H54 (cell line): ENCODE measurements at regions not wholly inside any gene's neighbourhood (a gene's known extent, or its start where the extent isn't known, plus 50 kb on each side); places are given as distances from the start of the nearest gene placed in this dataset.
A peak's percentile ranks its signal among the peaks of the same experiment; 100 is the strongest.

Experiments
- DNase-seq: peaks from one replicate; pipeline ENCODE4 v3.0.0; 2011; ENCODE audit warnings: low spot score, mixed read lengths; ENCODE audit not compliant: insufficient read length
- FAIRE-seq: peaks from 3 replicates; lab custom pipeline; 2011; peaks lifted over from hg19 to GRCh38; lab: Jason Lieb, UNC
- POLR2A ChIP-seq: IDR thresholded peaks from 2 replicates; pipeline ENCODE4 v1.6.1; 2011; ENCODE audit warnings: low read depth, mild to moderate bottlenecking, low read length

DNA sequence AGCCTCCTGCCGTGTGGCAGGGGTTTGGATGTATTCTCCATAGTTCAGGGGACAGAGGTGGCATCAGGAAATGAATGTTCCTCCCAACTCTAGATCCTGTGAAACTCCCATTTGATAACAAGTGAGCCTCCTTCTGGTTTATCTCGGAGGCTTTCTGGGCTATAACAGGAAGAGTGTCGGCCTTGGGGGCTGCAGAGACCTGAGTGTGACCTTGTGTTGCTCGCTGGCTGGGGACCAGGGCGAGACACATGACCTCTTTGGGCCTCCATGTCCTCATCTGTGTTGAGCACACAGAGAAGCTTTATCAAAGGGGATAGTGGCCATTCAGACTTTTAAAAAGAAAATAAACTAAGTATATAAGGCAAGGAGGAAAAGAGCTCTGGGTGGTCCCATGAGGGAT is 78.0 kb upstream of the SMNDC1 start:
- DNase-seq (no peak), FAIRE-seq (no peak)
- TF ChIP-seq POLR2A, result no peak

DNA sequence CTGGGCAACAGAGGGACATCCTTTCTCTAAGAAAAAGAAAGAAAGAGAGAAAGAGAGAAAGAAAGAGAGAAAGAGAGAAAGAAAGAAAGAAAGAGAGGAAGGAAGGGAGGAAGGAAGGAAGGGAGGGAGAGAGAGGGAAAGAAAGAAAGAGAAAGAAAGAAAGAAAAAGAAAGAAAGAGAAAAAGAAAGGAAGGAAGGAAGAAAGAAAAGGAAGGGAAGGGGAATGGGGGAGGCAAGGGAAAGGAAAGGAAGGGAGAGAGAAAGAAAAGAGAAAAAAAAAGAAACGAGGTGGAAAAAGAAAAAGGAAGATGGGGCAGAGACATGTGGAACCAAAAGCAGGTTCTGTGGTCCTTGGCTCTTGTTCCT is 82.9 kb upstream of the SMNDC1 start:
- DNase-seq (no peak), FAIRE-seq (no peak)
- TF ChIP-seq POLR2A, result no peak

DNA sequence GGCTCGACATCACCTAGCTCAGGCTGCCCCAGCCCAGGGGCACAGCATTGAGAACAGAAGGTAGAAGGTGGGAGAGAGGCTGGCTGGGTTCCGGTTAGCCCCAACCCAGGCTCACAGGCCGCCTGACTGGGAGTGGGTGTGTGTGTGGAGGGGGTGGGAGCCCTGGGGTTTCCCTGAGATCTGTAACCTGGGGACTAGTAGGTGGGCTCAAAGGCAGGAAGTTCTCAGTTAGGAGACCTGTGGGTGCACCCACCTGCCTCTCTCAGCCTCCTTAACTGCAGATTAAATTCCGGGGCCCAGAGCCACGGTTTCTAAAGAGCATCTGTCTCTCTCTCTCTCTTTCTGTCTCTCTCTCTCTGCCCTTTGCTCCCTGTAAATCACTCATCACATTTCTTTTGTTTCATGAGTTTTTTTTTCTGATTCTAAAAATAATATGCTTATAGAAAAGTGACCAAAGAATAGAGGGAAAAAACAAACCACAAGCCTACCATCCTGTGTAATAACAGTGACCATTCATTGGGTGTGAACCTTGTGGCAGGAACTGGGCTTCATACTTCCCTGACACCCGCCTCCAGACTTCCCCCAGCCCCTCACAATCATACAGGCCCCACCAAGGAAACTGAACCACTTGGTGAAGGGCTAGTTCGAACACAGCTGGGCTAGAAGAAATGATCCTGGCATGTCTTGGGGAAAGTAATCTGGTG is 83.4 kb upstream of the SMNDC1 start:
- DNase-seq (no peak), FAIRE-seq (no peak)
- TF ChIP-seq POLR2A, result no peak

DNA sequence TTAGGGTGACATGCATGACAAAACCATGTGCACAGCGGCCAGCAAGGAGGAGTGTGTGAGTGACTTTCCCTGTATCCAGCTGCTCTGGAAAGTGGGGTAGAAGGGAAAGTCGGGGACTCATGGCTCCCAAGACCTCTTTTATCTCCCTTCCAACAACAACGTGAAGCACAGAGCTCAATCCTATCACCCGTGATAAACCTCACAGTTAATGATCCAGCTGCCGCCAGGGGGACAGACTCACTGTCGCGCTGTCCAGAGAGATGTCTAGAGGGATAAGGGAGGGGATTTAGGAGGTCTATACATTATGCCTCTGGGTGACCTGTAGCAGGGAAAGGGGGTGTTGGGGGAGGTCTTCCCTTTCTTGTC is 84.0 kb upstream of the SMNDC1 start:
- DNase-seq (no peak), FAIRE-seq (no peak)

DNA sequence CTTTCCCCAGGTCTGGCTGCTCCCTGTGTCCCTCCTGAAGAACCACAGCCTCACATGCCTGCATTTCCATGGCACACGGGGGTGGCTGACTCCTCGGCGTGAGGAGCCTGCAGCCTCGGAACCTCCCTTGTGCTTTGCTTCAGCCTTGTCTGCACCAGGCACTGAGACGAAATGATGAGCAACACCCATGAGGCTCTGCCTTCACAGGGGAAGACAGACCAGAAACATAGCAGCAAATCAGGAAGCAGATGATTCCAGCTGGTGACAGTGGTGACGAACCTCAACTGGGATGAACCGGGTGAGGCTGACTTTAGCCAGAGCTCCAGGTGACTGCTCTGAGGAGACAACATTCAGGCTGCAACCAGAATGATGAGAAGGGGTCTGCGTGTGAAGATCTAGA is 84.5 kb upstream of the SMNDC1 start:
- DNase-seq (no peak), FAIRE-seq (no peak)
- TF ChIP-seq POLR2A, result no peak

More for the DNA sequence above, 84.0 kb upstream of the SMNDC1 start:
- no peak for TF ChIP-seq POLR2A

DNA sequence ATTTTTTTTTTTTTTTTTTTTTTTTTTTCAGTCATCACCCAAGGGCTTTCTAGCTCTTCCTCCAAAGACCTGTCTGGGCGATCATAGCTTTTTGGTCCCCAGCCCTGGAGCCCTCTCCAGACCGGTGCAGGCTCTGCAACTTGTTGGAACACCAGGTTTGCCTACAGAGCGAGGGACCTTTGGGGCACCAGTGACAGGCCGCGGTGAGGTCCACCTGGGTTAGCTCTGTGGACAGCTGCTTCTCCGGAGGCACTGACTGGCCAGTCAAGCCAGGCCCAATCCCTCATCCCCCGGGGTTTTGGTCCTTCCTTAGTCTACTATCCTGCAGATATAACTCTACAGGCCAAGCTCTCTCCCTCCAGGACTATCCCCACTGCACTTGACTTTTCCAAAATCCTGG is 86.8 kb upstream of the SMNDC1 start:
- FAIRE-seq, result no peak
- TF ChIP-seq POLR2A, result no peak
- no peak for DNase-seq

DNA sequence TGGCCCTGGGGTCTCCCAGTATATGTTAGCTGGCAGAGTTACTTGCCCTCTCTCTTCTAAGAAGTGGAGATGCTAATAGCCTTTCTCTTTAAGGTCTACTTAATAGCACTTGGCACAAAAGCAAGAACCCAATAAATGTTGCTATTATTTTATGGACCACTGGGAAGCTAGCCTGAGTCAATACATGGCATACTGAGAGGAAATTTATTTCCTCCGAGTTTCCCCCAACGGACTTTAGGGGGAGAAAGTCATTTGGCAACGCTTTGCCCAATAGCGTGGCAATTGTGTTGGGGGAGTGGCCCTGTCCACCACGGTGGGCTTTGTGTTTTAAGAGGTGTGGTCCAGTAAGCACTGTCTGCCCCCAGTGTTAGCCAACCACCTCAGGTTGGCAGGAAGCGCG is 87.4 kb upstream of the SMNDC1 start:
- no peak for FAIRE-seq
- no peak for DNase-seq
- TF ChIP-seq POLR2A, result no peak

DNA sequence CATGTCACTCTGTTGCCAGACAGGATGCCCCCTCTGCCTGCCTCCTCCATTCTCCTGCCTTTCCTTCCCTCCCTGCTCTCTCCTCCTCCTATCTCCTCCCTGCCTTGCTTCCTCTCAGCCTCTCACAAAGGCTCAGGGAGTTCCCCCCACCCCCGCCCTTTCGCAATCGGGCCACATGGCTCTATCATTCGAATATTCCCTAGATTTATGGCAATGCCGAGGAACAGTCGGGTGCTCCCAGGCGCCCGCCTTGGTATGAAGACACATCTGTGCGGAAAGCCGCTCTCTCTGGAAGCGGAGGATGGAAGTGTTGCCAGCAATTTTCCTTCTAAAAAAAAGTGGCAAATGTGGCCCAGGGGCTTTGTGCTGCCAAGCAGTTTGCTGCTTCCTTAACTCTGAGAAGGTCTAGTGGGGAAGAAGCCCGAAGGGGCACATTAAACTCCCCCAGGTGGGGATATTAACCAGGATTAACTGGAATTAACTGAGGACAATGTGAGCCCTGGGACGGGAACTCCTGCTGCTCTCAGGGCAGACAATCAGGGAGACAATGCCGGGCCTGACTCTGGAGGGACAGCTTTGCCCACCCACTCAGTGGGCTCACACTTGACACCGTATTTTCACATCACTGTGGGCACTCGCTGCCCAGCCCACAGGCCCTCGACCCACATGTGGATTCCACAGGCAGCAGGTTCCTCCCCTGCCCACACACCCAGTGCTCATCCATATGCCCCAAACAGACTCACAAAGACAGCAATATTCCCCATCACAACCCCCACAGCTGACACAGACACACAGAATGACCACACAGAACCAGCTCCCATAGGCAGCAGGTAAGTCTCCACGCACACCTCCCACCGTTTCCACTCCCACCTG is 88.4 kb upstream of the SMNDC1 start:
- no peak for TF ChIP-seq POLR2A
- FAIRE-seq, result no peak
- DNase-seq, result no peak

DNA sequence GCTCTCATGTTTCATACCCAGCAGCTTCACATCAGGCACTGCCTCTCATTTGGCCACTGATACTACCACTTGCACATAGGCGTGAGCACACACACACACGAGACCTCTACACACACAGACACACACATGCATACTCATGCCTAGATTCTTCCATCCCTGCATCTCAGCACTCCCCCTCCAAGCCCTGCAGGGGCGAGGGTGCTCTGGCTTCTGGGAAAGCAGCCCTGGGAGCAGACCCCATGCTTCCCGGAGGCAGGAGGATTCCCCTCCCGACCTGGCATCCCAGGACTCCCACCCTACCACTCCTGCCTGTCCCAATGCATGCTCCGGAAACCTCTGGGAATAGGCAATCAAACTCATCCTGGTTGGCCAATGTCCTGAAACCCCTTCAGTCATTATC is 89.1 kb upstream of the SMNDC1 start:
- FAIRE-seq, result no peak
- no peak for DNase-seq
- no peak for TF ChIP-seq POLR2A

DNA sequence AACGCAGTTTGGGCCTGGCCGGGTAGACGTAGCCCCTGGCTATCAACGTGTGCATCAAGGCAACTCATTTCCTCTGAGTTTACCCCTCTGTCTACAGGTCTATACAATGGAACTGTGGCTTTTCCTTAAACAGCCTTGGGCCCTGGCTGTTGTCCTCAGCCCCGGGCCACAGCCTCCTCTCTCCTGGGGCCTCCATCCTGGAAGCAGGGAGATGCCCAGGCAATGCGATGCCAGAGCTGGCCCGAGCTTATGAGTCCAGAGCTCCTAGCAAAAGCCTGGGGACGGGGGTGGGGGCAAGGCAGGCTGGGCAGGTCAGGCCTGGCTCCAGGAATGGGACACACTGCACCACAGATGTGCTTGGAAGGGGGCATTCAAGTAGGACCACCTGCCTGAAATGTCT is 89.6 kb upstream of the SMNDC1 start:
- no peak for FAIRE-seq
- TF ChIP-seq POLR2A, result no peak
- no peak for DNase-seq

DNA sequence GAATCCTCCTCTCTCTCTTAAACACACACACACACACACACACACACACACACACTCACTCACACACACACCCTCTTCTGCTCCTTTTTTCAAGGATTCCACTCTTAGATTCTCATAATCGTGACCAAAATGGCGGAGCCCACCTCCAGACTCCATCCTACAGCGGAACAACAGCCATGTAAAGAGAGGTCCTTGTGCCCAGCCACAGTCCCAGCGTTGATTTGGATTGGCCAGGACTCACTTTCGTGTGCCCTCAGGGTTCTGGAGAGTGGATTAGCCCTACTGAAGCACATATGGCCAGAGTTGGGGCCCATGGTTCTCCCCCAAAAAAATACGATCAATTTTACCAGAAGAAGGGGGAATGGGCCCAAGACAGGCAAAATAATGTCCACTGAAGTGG is 90.2 kb upstream of the SMNDC1 start:
- DNase-seq, result no peak
- no peak for FAIRE-seq
- no peak for TF ChIP-seq POLR2A

DNA sequence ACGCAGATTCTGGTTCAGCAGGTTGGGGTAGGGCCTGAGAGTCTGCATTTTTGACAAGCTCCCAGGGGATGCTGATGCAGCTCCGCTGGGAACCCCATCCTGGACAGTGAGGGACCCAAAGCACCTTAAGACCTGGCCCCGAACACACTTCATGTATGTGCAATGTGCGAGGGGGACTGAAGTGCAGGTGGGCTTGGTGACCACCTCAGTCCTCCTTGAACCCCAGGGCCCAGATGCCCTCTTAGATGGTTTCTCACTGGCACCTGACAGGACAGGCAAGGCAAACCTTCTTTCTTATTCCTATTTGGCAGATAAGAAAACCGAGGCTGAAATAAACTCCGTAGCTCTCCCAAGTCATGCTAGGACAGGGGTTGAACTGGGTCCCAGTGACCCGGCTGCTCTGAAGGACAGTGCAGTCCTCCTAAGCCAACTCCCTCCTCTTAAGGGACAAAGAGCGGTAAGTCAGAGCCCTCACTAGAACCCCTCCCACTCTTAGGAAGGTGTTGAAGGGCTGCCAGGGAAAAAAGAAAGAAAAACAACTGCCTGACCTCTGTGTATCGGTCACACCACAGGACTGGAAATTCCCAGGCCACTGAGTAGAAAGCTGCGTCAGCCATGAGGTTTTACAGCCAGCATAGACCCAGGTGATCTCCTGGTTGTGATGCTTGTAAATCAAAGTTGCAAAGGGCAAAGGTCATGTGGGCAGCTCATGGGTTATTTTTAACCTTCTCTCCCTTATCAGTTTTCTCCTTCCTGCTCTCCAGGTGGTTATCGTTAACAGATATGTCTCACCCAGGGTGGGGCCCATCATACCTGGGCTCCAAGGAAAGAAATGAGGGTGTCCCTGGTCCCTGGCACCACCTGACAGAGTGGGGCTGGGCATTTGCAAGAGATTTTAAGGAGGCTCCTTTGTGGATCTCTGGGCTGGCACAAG is 90.9 kb upstream of the SMNDC1 start:
- FAIRE-seq (no peak), DNase-seq (peak; percentile 69)
- TF ChIP-seq POLR2A, result no peak

DNA sequence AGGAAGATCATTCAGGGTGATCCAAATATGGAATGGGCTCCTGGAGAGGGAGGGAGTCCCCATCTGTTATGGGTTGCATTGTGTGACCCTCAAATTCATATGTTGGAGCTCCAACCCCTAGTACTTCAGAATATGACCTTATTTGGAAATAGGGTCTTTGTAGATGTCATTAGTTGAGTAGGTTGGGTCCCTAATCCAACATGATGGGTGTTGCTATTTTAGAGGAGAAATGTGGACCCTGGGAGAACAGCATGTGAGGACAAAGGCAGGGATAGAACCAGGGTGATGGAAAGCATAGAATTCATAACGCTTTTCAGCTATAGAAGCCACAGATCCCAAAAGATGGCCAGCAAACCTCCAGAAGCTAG is 91.5 kb upstream of the SMNDC1 start:
- DNase-seq (no peak), FAIRE-seq (no peak)
- TF ChIP-seq POLR2A, result no peak

DNA sequence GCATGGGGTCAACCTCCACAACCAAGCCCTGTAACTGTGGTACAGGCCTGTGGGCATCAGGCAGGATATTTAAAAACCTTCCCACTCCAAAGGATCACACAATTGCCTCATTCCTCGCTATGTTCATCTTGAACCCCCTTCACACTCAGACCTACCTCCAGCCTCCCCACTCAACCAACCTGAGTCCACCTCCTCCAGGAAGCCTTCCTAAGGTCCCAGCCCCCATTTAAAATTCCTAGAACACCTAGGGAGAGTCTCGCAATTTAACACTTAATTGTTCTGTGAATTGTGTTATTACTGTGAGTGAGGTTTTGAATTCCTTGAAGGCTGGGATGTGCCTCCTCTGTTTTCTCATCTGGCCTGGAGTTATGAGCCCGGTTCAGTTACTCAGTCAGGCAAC is 93.1 kb upstream of the SMNDC1 start:
- TF ChIP-seq POLR2A, result no peak
- DNase-seq (no peak), FAIRE-seq (no peak)
